Caco-2 (cell line): ENCODE measurements at regions not wholly inside any gene's neighbourhood (a gene's known extent, or its start where the extent isn't known, plus 50 kb on each side); places are given as distances from the start of the nearest gene placed in this dataset.

Experiments used
- BruUV-seq: library from RNA; stranded (reverse); fragments of 400-500 nt; replicated peaks from 2 replicates; lab custom pipeline; 2021; lab: Mats Ljungman, UMichigan
- CTCF ChIA-PET: fragments of 300-600 bp; sonication (Branson Sonifier 250); formaldehyde crosslinking; loops from one replicate; lab custom pipeline; 2022; ENCODE audit warnings: antibody characterized with exemption; lab: Charles Lee
- POLR2A ChIA-PET: fragments of 300-600 bp; sonication (Branson Sonifier 250); formaldehyde crosslinking; loops from one replicate; lab custom pipeline; 2022; ENCODE audit warnings: antibody characterized with exemption; lab: Charles Lee
- DNase-seq, 2 experiments: peaks; one replicate each; pipeline versions ENCODE4 v3.0.0 to v3.0.0-alpha.2; 2020 to 2022
- H3K27me3 ChIP-seq: replicated peaks from 2 replicates; pipeline ENCODE4 v1.6.0; 2011; ENCODE audit warnings: low read length; ENCODE audit not compliant: control insufficient read depth, insufficient read depth
- H3K36me3 ChIP-seq: 2 replicates; pipeline ENCODE4 v1.5.1; 2011; ENCODE audit warnings: low read length; ENCODE audit not compliant: control insufficient read depth, insufficient read depth
- H3K4me1 ChIP-seq: fragments of 250-450 bp; sonication (Bioruptor Pico); 2 replicates; pipeline ENCODE4 v1.5.1; 2020; ENCODE audit warnings: mild to moderate bottlenecking
- H3K4me3 ChIP-seq: 2 replicates; pipeline ENCODE4 v1.5.1; 2011; ENCODE audit warnings: low read depth, mild to moderate bottlenecking, control low read depth, low read length
- H3K9me3 ChIP-seq: fragments of 250-450 bp; sonication (Bioruptor Pico); 2 replicates; pipeline ENCODE4 v1.5.1; 2020; ENCODE audit warnings: mild to moderate bottlenecking, moderate library complexity
- H3K27ac Mint-ChIP-seq: one replicate; pipeline ENCODE4 v1.8.0; 2022; ENCODE audit warnings: mixed read lengths; ENCODE audit not compliant: unreplicated experiment
- H3K27me3 Mint-ChIP-seq: one replicate; pipeline ENCODE4 v1.8.0; 2022; ENCODE audit warnings: mixed read lengths; ENCODE audit not compliant: insufficient read depth, unreplicated experiment
- H3K36me3 Mint-ChIP-seq: one replicate; pipeline ENCODE4 v1.8.0; 2022; ENCODE audit warnings: mild to moderate bottlenecking, mixed read lengths; ENCODE audit not compliant: insufficient read depth, unreplicated experiment
- H3K4me1 Mint-ChIP-seq: one replicate; pipeline ENCODE4 v1.8.0; 2022; ENCODE audit warnings: low read depth, mixed read lengths; ENCODE audit not compliant: unreplicated experiment
- H3K4me3 Mint-ChIP-seq: one replicate; pipeline ENCODE4 v1.8.0; 2022; ENCODE audit warnings: mild to moderate bottlenecking, moderate library complexity, mixed read lengths; ENCODE audit not compliant: unreplicated experiment
- H3K9me3 Mint-ChIP-seq: one replicate; pipeline ENCODE4 v1.8.0; 2022; ENCODE audit warnings: mixed read lengths; ENCODE audit not compliant: unreplicated experiment
- intact Hi-C: fragments of 100-400 bp; cut with micrococcal nuclease; formaldehyde crosslinking; loops from one replicate; pipeline ENCODE4 v1.10.0; 2022; ENCODE audit not compliant: unreplicated experiment
- TF ChIP-seq, protein P1 (sequence below), 2 experiments: fragments of 200-600 bp in 1 of 2; IDR thresholded peaks; 1 replicate in 1 of 2; 2 replicates in 1 of 2; pipeline versions ENCODE4 v1.5.1 to v1.8.0; 2011 to 2022; ENCODE audit warnings: antibody characterized with exemption in 1 of 2, control low read depth in 1 of 2, inconsistent platforms in 1 of 2, low read depth in 1 of 2, low read length in 1 of 2, mild to moderate bottlenecking in 1 of 2, moderate library complexity in 1 of 2; ENCODE audit not compliant: insufficient read depth in 1 of 2, severe bottlenecking in 1 of 2, unreplicated experiment in 1 of 2

DNA sequence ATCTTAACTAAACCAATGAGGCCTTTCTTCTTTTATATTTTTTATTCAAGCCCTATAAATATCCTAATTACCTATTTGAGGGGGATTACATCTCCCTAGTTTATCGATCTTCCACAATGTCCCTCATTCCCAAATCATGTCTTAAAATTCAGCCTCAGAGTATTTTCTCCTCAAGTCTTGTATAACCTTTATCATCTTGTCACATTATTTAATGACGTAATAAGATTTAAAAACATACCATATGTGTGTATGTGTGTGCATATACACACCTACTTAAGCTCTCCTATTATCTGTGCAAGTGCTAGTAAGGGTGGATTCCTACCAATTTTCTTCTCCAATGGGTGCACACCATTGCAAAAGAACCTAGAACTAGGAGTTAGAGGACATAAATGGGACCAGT is 421.1 kb downstream of the FIGN start:
- BruUV-seq: no TSS peak
- POLR2A ChIA-PET: no interaction called here
- CTCF ChIA-PET: no interaction called here

DNA sequence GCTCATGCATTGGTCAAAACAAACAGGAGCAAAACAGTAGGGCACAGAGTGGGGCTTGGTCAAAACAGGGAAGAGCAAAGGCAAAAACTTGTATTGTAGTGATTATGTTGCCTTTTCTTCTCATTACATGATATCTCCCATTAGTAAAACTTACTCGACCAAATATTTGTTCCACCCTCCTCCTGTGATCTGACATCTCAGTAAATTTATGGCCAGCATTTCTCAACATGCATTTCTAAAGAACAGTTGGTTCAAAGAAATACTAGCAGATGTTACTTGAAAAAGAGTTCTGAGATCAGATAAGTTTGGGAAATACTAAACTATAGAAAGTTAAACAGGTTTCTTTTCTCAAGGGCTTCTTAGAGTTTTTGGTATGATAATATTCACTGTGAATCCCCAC is 423.1 kb downstream of the FIGN start:
- H3K36me3 Mint-ChIP-seq: no peaks in the 10 kb centered on the region
- no peaks in the 10 kb centered on the region for H3K4me1 ChIP-seq
- intact Hi-C loops: no loop called here
- no peaks in the 10 kb centered on the region for H3K4me1 Mint-ChIP-seq
- no peaks in the 10 kb centered on the region for H3K27me3 Mint-ChIP-seq
- no peaks in the 10 kb centered on the region; the same call in 1 of the 2 replicates for H3K9me3 ChIP-seq
- no peak overlapping the region for H3K27ac Mint-ChIP-seq
- TF ChIP-seq, protein P1, sequence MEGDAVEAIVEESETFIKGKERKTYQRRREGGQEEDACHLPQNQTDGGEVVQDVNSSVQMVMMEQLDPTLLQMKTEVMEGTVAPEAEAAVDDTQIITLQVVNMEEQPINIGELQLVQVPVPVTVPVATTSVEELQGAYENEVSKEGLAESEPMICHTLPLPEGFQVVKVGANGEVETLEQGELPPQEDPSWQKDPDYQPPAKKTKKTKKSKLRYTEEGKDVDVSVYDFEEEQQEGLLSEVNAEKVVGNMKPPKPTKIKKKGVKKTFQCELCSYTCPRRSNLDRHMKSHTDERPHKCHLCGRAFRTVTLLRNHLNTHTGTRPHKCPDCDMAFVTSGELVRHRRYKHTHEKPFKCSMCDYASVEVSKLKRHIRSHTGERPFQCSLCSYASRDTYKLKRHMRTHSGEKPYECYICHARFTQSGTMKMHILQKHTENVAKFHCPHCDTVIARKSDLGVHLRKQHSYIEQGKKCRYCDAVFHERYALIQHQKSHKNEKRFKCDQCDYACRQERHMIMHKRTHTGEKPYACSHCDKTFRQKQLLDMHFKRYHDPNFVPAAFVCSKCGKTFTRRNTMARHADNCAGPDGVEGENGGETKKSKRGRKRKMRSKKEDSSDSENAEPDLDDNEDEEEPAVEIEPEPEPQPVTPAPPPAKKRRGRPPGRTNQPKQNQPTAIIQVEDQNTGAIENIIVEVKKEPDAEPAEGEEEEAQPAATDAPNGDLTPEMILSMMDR (IDR thresholded peaks at IDR 0.05; ENCODE audit: insufficient read depth in 1 of 2, low read depth in 1 of 2, low read length in 1 of 2, severe bottlenecking in 1 of 2, unreplicated experiment in 1 of 2): no peak
- CTCF ChIA-PET: no interaction called here
- no peaks in the 10 kb centered on the region for H3K27me3 ChIP-seq
- DNase-seq: no peak
- H3K4me3 Mint-ChIP-seq: no peak overlapping the region
- BruUV-seq: no TSS peak
- H3K36me3 ChIP-seq: no peaks in the 10 kb centered on the region
- no peak overlapping the region for H3K4me3 ChIP-seq
- POLR2A ChIA-PET: no interaction called here
- H3K9me3 Mint-ChIP-seq: peaks cover 13% of the 10 kb centered on the region

More for the DNA sequence above, 421.1 kb downstream of the FIGN start:
- H3K36me3 ChIP-seq: no peaks in the 10 kb centered on the region
- H3K9me3 ChIP-seq: no peaks in the 10 kb centered on the region
- Mint-ChIP-seq H3K4me3 (no peak overlapping the region), H3K9me3 (peaks cover 8% of the 10 kb centered on the region), H3K27ac (no peak overlapping the region), H3K36me3 (no peaks in the 10 kb centered on the region), H3K4me1 (no peaks in the 10 kb centered on the region), H3K27me3 (no peaks in the 10 kb centered on the region)
- intact Hi-C loops: no loop called here
- no peaks in the 10 kb centered on the region for H3K27me3 ChIP-seq
- TF ChIP-seq, protein P1 (IDR thresholded peaks at IDR 0.05; ENCODE audit: insufficient read depth in 1 of 2, low read depth in 1 of 2, low read length in 1 of 2, severe bottlenecking in 1 of 2, unreplicated experiment in 1 of 2): no peak
- H3K4me3 ChIP-seq: no peak overlapping the region
- no peak for DNase-seq
- H3K4me1 ChIP-seq: no peaks in the 10 kb centered on the region

DNA sequence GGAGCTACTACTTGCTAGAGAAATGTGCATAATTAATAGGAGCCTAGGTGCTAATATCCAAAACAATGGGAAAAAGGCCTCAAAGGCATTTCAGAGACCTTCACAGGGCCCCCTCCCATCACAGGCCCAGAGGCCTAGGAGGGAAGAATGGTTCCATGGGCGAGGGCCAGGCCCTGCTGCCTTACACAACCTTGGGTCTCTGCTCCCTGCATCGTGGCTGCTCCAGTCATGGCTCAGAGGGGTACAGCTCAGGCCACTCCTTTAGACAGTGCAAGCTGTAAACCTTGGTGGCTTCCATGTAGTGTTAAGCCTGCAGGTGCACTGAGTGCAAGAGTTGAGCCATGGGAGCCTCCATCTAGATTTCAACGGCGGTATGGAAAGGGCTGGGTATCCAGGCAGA is 429.2 kb downstream of the FIGN start:
- Histone ChIP-seq H3K4me1 (no peaks in the 10 kb centered on the region), H3K36me3 (no peaks in the 10 kb centered on the region), H3K9me3 (peaks cover 10% of the 10 kb centered on the region; the same call in 1 of the 2 replicates), H3K27me3 (no peaks in the 10 kb centered on the region), H3K4me3 (no peak overlapping the region)
- H3K9me3 Mint-ChIP-seq: peaks cover 26% of the 10 kb centered on the region
- no peaks in the 10 kb centered on the region for H3K36me3 Mint-ChIP-seq
- TF ChIP-seq, protein P1 (IDR thresholded peaks at IDR 0.05; ENCODE audit: insufficient read depth in 1 of 2, low read depth in 1 of 2, low read length in 1 of 2, severe bottlenecking in 1 of 2, unreplicated experiment in 1 of 2): no peak
- ChIA-PET CTCF (no interaction called here), POLR2A (no interaction called here)
- DNase-seq: no peak
- no peaks in the 10 kb centered on the region for H3K27me3 Mint-ChIP-seq
- no peak overlapping the region for H3K27ac Mint-ChIP-seq
- intact Hi-C loops: no loop called here
- no TSS peak for BruUV-seq
- peaks cover 8% of the 10 kb centered on the region for H3K4me1 Mint-ChIP-seq
- H3K4me3 Mint-ChIP-seq: no peak overlapping the region
